A673 (cell line): ENCODE measurements at regions not wholly inside any gene's neighbourhood (a gene's known extent, or its start where the extent isn't known, plus 50 kb on each side); places are given as distances from the start of the nearest gene placed in this dataset.

ENCODE experiments used
- BruUV-seq: library from RNA; stranded (reverse); fragments of 400-500 nt; replicated peaks from 2 replicates; lab custom pipeline; 2021; lab: Mats Ljungman, UMichigan
- CTCF ChIA-PET: fragments of 300-600 bp; sonication (Branson Sonifier 250); formaldehyde crosslinking; loops from one replicate; lab custom pipeline; 2022; ENCODE audit warnings: antibody characterized with exemption; lab: Charles Lee
- POLR2A ChIA-PET: fragments of 300-600 bp; sonication (Branson Sonifier 250); formaldehyde crosslinking; loops from one replicate; lab custom pipeline; 2022; ENCODE audit warnings: antibody characterized with exemption; ENCODE audit not compliant: low non-redundant PET; lab: Charles Lee
- DNase-seq: peaks from one replicate; pipeline ENCODE4 v3.0.0-alpha.2; 2015; ENCODE audit warnings: low spot score
- H3K27ac ChIP-seq: fragments of 200-600 bp; sonication (generic); 2 replicates; pipeline ENCODE4 v1.5.1; 2016; ENCODE audit warnings: mixed run types, low read depth, mild to moderate bottlenecking, mixed read lengths, antibody characterized with exemption, low read length; ENCODE audit not compliant: poor library complexity, severe bottlenecking
- H3K27me3 ChIP-seq: fragments of 200-600 bp; sonication (generic); replicated peaks from 2 replicates; pipeline ENCODE4 v1.6.1; 2017; ENCODE audit warnings: mixed run types, low read depth, mild to moderate bottlenecking, mixed read lengths, antibody characterized with exemption, low read length; ENCODE audit not compliant: insufficient read depth, poor library complexity
- H3K36me3 ChIP-seq: fragments of 200-600 bp; sonication (generic); 2 replicates; pipeline ENCODE4 v1.6.1; 2016; ENCODE audit warnings: mixed run types, mild to moderate bottlenecking, mixed read lengths, antibody characterized with exemption, low read length; ENCODE audit not compliant: insufficient read depth, poor library complexity, severe bottlenecking
- H3K4me1 ChIP-seq: fragments of 200-600 bp; sonication (generic); 2 replicates; pipeline ENCODE4 v1.6.1; 2017; ENCODE audit warnings: mixed run types, mild to moderate bottlenecking, mixed read lengths, antibody characterized with exemption, low read length; ENCODE audit not compliant: insufficient read depth, poor library complexity, severe bottlenecking
- H3K4me3 ChIP-seq: fragments of 200-600 bp; sonication (generic); 2 replicates; pipeline ENCODE4 v1.5.1; 2016; ENCODE audit warnings: low read depth, mixed run types, mild to moderate bottlenecking, mixed read lengths, low read length; ENCODE audit not compliant: poor library complexity, severe bottlenecking
- H3K9me3 ChIP-seq: fragments of 200-600 bp; sonication (generic); 2 replicates; pipeline ENCODE4 v1.6.1; 2016; ENCODE audit warnings: mixed run types, low read depth, mild to moderate bottlenecking, mixed read lengths, antibody characterized with exemption, low read length; ENCODE audit not compliant: poor library complexity, severe bottlenecking
- EZH2 ChIP-seq: fragments of 200-600 bp; sonication (generic); IDR thresholded peaks from 2 replicates; pipeline ENCODE4 v1.6.1; 2017; ENCODE audit warnings: borderline replicate concordance, low read depth, mild to moderate bottlenecking, mixed read lengths, antibody characterized with exemption, low read length; ENCODE audit not compliant: poor library complexity, severe bottlenecking
- intact Hi-C: fragments of 100-400 bp; cut with micrococcal nuclease; formaldehyde crosslinking; loops from one replicate; pipeline ENCODE4 v1.10.0; 2022; ENCODE audit not compliant: unreplicated experiment
- TF ChIP-seq, protein P1 (sequence below): fragments of 300-800, 200-600 bp; sonication (generic); conservative IDR thresholded peaks from 2 replicates; pipeline ENCODE4 v1.5.1; 2017; ENCODE audit warnings: low read depth, mild to moderate bottlenecking, antibody characterized with exemption, low read length, moderate library complexity, mixed read lengths

DNA sequence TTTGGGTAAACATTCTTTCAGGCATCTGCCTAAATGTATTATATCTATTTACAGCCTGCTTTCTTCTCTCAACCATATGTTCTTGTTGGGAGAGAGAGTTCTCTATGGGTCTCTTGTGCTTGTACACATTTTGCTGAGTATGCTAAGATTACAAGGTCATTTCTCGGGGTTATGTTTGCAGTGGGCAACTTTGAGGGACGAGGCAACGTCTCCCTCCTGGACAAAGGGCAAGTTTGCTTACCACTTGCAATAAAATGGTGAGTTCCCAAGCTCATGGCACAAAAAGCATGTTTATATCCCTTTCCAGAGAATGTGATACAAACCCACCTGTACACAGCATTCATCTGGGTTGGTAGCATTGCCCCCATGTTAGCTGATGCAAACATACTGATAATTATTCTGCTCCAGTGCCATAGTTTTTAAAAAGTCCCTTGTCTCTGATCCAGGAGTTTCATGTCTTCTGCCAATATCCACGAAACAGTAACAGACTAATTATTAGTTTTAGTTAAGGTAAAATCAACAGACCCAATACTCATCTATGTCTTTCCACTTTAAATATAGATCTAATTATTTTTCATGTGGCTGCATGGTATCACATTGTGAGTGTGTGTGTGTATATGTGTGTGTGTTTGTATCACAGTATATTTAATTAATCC lies 84.2 kb upstream of the MAPK4 start:
- Histone ChIP-seq H3K27me3 (peaks cover 22% of the 10 kb centered on the region), H3K4me1 (no peaks in the 10 kb centered on the region), H3K36me3 (no peaks in the 10 kb centered on the region), H3K9me3 (no peaks in the 10 kb centered on the region), H3K27ac (no peak overlapping the region), H3K4me3 (no peak overlapping the region)
- ChIA-PET POLR2A (no interaction called here), CTCF (no interaction called here)
- TF ChIP-seq EZH2: no peak
- TF ChIP-seq, protein P1, sequence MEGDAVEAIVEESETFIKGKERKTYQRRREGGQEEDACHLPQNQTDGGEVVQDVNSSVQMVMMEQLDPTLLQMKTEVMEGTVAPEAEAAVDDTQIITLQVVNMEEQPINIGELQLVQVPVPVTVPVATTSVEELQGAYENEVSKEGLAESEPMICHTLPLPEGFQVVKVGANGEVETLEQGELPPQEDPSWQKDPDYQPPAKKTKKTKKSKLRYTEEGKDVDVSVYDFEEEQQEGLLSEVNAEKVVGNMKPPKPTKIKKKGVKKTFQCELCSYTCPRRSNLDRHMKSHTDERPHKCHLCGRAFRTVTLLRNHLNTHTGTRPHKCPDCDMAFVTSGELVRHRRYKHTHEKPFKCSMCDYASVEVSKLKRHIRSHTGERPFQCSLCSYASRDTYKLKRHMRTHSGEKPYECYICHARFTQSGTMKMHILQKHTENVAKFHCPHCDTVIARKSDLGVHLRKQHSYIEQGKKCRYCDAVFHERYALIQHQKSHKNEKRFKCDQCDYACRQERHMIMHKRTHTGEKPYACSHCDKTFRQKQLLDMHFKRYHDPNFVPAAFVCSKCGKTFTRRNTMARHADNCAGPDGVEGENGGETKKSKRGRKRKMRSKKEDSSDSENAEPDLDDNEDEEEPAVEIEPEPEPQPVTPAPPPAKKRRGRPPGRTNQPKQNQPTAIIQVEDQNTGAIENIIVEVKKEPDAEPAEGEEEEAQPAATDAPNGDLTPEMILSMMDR: no peak
- DNase-seq: no peak
- intact Hi-C loops: no loop called here
- BruUV-seq: no TSS peak

DNA sequence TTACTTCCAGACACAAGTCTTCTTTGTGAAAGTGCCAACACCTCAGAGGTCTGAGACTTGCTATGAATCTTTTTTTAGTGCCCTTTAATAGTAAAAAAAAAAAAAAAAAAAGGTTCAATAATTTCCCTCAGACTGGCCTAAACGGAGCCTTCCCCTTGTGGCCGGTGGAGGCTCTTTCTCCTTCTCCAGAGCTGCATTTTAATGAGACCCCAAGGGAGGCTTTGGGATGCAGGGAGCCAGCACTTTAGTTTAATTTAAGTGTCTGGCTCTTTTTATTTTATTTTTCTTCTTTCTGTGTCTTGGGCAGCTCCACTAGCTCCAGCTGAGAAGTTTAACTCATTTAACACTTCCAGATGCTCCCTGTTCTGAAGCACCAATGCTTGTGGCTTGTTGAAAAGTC lies 67.8 kb upstream of the MAPK4 start:
- ChIA-PET POLR2A (no interaction called here), CTCF (no interaction called here)
- Histone ChIP-seq H3K27me3 (peaks cover 5% of the 10 kb centered on the region), H3K27ac (no peak overlapping the region), H3K36me3 (no peaks in the 10 kb centered on the region), H3K9me3 (no peaks in the 10 kb centered on the region), H3K4me3 (no peak overlapping the region), H3K4me1 (no peaks in the 10 kb centered on the region)
- BruUV-seq: no TSS peak
- TF ChIP-seq, protein P1: no peak
- no peak for TF ChIP-seq EZH2
- DNase-seq: no peak
- intact Hi-C loops: no loop called here

DNA sequence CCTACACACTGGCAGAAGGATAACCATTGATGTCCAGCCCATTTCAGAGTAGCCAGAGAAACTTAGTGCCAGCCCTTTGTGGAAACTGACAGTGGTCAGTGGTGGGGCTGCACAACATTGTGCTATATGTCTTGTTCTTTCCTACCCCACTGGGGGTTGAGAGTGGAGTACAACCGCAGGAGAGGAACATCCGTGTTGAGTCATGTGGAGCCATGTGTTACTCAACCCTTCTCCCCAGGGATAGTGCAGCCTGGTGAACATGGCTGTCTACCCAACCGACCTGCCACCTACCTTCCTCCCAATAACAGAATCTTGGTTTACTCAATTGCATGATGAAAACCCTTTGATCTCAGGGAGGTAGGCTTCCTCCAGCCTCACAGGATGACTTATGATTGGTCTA lies 65.3 kb upstream of the MAPK4 start:
- no peak overlapping the region for H3K4me3 ChIP-seq
- no TSS peak for BruUV-seq
- H3K36me3 ChIP-seq: no peaks in the 10 kb centered on the region
- no peaks in the 10 kb centered on the region for H3K9me3 ChIP-seq
- H3K4me1 ChIP-seq: no peaks in the 10 kb centered on the region
- no peak overlapping the region for H3K27ac ChIP-seq
- ChIA-PET POLR2A (no interaction called here), CTCF (no interaction called here)
- intact Hi-C loops: no loop called here
- no peak for DNase-seq
- TF ChIP-seq, protein P1: no peak
- TF ChIP-seq EZH2: no peak
- H3K27me3 ChIP-seq: peaks cover 12% of the 10 kb centered on the region
